HG03103 (cell line): ENCODE measurements at regions not wholly inside any gene's neighbourhood (a gene's known extent, or its start where the extent isn't known, plus 50 kb on each side); places are given as distances from the start of the nearest gene placed in this dataset.
A peak's percentile ranks its signal among the peaks of the same experiment; 100 is the strongest.
"Not testable (repeated sequence)": the region's sequence is repeated elsewhere in the genome, so short reads cannot be mapped to it uniquely, and the experiment has no call there.

ENCODE experiments used
- ATAC-seq: cut with Tn5 transposase; IDR thresholded peaks from one replicate; pipeline ENCODE4 v1.9.1; 2021; ENCODE audit warnings: low read depth; ENCODE audit not compliant: unreplicated experiment

- not testable (repeated sequence) for ATAC-seq
Observed at GRCh38 chr1:222470252-222470805, 77.6 kb downstream of the HHIPL2 start.

- no peak for ATAC-seq
Observed at GRCh38 chr1:222466150-222466865, 81.6 kb downstream of the HHIPL2 start.

- ATAC-seq: peak; percentile 89
Observed at GRCh38 chr1:222465211-222466041, 82.5 kb downstream of the HHIPL2 start.

- ATAC-seq: peak; percentile 33
Observed at GRCh38 chr1:222464841-222465210, 83.1 kb downstream of the HHIPL2 start.

- no peak for ATAC-seq
Observed at GRCh38 chr1:222463059-222463730, 84.7 kb downstream of the HHIPL2 start.

GRCh38 chr1:222462601-222463000, 85.3 kb downstream of the HHIPL2 start:
- ATAC-seq: no peak

- ATAC-seq: no peak
Observed at GRCh38 chr1:222461941-222462340, 86.0 kb downstream of the HHIPL2 start.

- ATAC-seq: no peak
Observed at GRCh38 chr1:222459652-222460051, 88.3 kb downstream of the HHIPL2 start.

- no peak for ATAC-seq
Observed at GRCh38 chr1:222457513-222457912, 90.4 kb downstream of the HHIPL2 start.

GRCh38 chr1:222457084-222457483, 90.8 kb downstream of the HHIPL2 start:
- ATAC-seq: no peak

- peak; percentile 98 for ATAC-seq
Observed at GRCh38 chr1:222455188-222455879, 92.6 kb downstream of the HHIPL2 start.

- ATAC-seq: peak; percentile 10
Observed at GRCh38 chr1:222454782-222455181, 93.1 kb downstream of the HHIPL2 start.

GRCh38 chr1:222454186-222454585, 93.7 kb downstream of the HHIPL2 start:
- ATAC-seq: no peak

GRCh38 chr1:222452031-222452430, 95.9 kb downstream of the HHIPL2 start:
- no peak for ATAC-seq

GRCh38 chr1:222443566-222443965, 104.3 kb downstream of the HHIPL2 start:
- no peak for ATAC-seq

- ATAC-seq: no peak
Observed at GRCh38 chr1:222441066-222441465, 106.8 kb downstream of the HHIPL2 start.

GRCh38 chr1:222424826-222425225, 123.1 kb downstream of the HHIPL2 start:
- no peak for ATAC-seq

- no peak for ATAC-seq
Observed at GRCh38 chr1:222421380-222421779, 126.5 kb downstream of the HHIPL2 start.

- no peak for ATAC-seq
Observed at GRCh38 chr1:222420633-222421032, 127.3 kb downstream of the HHIPL2 start.

- ATAC-seq: no peak
Observed at GRCh38 chr1:222418654-222419053, 129.2 kb downstream of the HHIPL2 start.
